ENCODE measurements at regions not wholly inside any gene's neighbourhood (a gene's known extent, or its start where the extent isn't known, plus 50 kb on each side); places are given as distances from the start of the nearest gene placed in this dataset.

DNA sequence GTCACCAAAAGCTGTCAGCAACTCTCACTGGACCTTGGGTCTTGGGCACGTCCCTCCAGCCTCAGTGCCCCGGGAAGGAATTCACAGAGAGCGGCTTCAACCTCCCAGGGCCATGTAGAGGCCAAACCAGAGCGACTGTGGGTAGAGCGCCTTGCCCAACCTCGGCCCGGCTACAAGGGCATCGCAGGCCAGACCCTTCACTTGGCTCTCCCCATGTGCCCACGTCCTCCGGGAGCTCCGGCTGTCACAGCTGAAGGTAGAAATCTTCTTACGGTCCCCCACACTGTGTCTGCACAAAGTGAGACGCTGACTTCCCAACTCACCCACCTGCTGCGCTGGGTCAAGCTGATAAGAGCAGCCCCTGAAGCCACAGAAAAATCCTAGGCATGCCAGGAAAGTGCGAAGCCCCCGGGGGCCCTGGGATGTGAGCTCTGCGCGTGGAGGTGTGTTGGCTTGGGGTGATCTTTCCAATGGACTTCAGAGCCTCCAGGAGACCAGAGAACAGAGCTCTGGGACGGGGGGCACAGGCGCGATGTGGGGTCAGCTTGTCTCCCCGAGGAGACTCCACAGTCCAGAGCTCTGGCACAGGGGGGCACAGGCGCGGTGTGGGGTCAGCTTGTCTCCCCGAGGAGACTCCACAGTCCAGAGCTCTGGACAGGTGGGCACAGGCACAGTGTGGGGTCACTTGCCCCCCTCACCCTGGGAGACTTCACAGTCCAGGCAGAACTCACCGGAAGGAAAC lies 105.5 kb downstream of the RTP5 start:
- TF ChIP-seq, protein P1, sequence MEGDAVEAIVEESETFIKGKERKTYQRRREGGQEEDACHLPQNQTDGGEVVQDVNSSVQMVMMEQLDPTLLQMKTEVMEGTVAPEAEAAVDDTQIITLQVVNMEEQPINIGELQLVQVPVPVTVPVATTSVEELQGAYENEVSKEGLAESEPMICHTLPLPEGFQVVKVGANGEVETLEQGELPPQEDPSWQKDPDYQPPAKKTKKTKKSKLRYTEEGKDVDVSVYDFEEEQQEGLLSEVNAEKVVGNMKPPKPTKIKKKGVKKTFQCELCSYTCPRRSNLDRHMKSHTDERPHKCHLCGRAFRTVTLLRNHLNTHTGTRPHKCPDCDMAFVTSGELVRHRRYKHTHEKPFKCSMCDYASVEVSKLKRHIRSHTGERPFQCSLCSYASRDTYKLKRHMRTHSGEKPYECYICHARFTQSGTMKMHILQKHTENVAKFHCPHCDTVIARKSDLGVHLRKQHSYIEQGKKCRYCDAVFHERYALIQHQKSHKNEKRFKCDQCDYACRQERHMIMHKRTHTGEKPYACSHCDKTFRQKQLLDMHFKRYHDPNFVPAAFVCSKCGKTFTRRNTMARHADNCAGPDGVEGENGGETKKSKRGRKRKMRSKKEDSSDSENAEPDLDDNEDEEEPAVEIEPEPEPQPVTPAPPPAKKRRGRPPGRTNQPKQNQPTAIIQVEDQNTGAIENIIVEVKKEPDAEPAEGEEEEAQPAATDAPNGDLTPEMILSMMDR (IDR thresholded peaks at IDR 0.05; ENCODE audit: insufficient read depth, low read length) = no peak
- no peak for TF ChIP-seq POLR2AphosphoS5 (IDR thresholded peaks at IDR 0.05; ENCODE audit: low read depth)
